ENCODE measurements at regions not wholly inside any gene's neighbourhood (a gene's known extent, or its start where the extent isn't known, plus 50 kb on each side); places are given as distances from the start of the nearest gene placed in this dataset.

GRCh38 chr12:114964841-114965240 lies 280.9 kb upstream of the TBX3 start:
- TF ChIP-seq REST (IDR thresholded peaks at IDR 0.05; ENCODE audit: low read depth) (no peak), USF1 (IDR thresholded peaks at IDR 0.05) (no peak), TAF1 (IDR thresholded peaks at IDR 0.05; ENCODE audit: low read depth) (no peak), CEBPB (IDR thresholded peaks at IDR 0.05) (no peak), TEAD4 (IDR thresholded peaks at IDR 0.05) (no peak), NFIC (IDR thresholded peaks at IDR 0.05) (no peak), CREB1 (IDR thresholded peaks at IDR 0.05; ENCODE audit: low read depth) (no peak), FOXM1 (IDR thresholded peaks at IDR 0.05; ENCODE audit: borderline replicate concordance, low read depth) (no peak), EP300 (IDR thresholded peaks at IDR 0.05; ENCODE audit: borderline replicate concordance) (no peak), RAD21 (IDR thresholded peaks at IDR 0.05; ENCODE audit: low read depth) (no peak), EGR1 (IDR thresholded peaks at IDR 0.05) (no peak), TCF12 (IDR thresholded peaks at IDR 0.05; ENCODE audit: low read depth) (no peak), YY1 (IDR thresholded peaks at IDR 0.05; ENCODE audit: low read depth) (no peak), MAX (IDR thresholded peaks at IDR 0.05) (no peak)
